MM.1S (cell line): ENCODE measurements at regions not wholly inside any gene's neighbourhood (a gene's known extent, or its start where the extent isn't known, plus 50 kb on each side); places are given as distances from the start of the nearest gene placed in this dataset.
A peak's percentile ranks its signal among the peaks of the same experiment; 100 is the strongest.

ENCODE experiments used
- DNase-seq: peaks from one replicate; pipeline ENCODE4 v3.0.0-alpha.2; 2015
- H2AFZ ChIP-seq: fragments of 300-600 bp; sonication (generic); 2 replicates; pipeline ENCODE4 v1.6.0; 2016; ENCODE audit warnings: antibody characterized with exemption, low read length
- H3F3A ChIP-seq: fragments of 300-600 bp; sonication (generic); 2 replicates; pipeline ENCODE4 v1.6.1; 2016; ENCODE audit warnings: mild to moderate bottlenecking, antibody characterized with exemption, low read length, moderate library complexity, mixed read lengths; ENCODE audit not compliant: insufficient read depth
- H3K27ac ChIP-seq: fragments of 300-600 bp; sonication (generic); 2 replicates; pipeline ENCODE4 v1.5.1; 2016; ENCODE audit warnings: mild to moderate bottlenecking, low read length
- H3K27me3 ChIP-seq: fragments of 300-600 bp; sonication (generic); replicated peaks from 2 replicates; pipeline ENCODE4 v1.6.0; 2016; ENCODE audit warnings: low read length; ENCODE audit not compliant: insufficient read depth
- H3K36me3 ChIP-seq: fragments of 300-600 bp; sonication (generic); replicated peaks from 2 replicates; pipeline ENCODE4 v1.6.1; 2016; ENCODE audit warnings: mild to moderate bottlenecking, low read length, mixed read lengths; ENCODE audit not compliant: insufficient read depth
- H3K4me1 ChIP-seq: fragments of 300-600 bp; sonication (generic); 2 replicates; pipeline ENCODE4 v1.6.1; 2016; ENCODE audit warnings: low read length, mixed read lengths
- H3K4me2 ChIP-seq: fragments of 300-600 bp; sonication (generic); 2 replicates; pipeline ENCODE4 v1.6.0; 2016; ENCODE audit warnings: low read depth, low read length
- H3K4me3 ChIP-seq: fragments of 300-600 bp; sonication (generic); 2 replicates; pipeline ENCODE4 v1.5.1; 2016; ENCODE audit warnings: low read length, mixed read lengths
- H3K79me2 ChIP-seq: fragments of 300-600 bp; sonication (generic); 2 replicates; pipeline ENCODE4 v1.6.1; 2016; ENCODE audit warnings: mixed run types, low read length, mixed read lengths
- H3K9ac ChIP-seq: fragments of 300-600 bp; sonication (generic); 2 replicates; pipeline ENCODE4 v1.6.1; 2016; ENCODE audit warnings: low read length, mixed read lengths
- H3K9me2 ChIP-seq: fragments of 300-600 bp; sonication (generic); replicated peaks from 2 replicates; pipeline ENCODE4 v1.6.1; 2016; ENCODE audit warnings: mild to moderate bottlenecking, low read length, mixed read lengths; ENCODE audit not compliant: insufficient read depth
- H3K9me3 ChIP-seq: fragments of 300-600 bp; sonication (generic); replicated peaks from 2 replicates; pipeline ENCODE4 v1.6.1; 2016; ENCODE audit warnings: mild to moderate bottlenecking, low read length, mixed read lengths; ENCODE audit not compliant: insufficient read depth
- H4K20me1 ChIP-seq: fragments of 300-600 bp; sonication (generic); 2 replicates; pipeline ENCODE4 v1.6.1; 2016; ENCODE audit warnings: mild to moderate bottlenecking, low read length, moderate library complexity, mixed read lengths; ENCODE audit not compliant: insufficient read depth
- CTCF ChIP-seq: fragments of 300-600 bp; sonication (generic); IDR thresholded peaks from 2 replicates; pipeline ENCODE4 v1.5.1; 2016; ENCODE audit warnings: antibody characterized with exemption, low read length, mixed read lengths
- EZH2 ChIP-seq: fragments of 300-600 bp; sonication (generic); optimal IDR thresholded peaks from 2 replicates; pipeline ENCODE3; 2017; ENCODE audit warnings: low read depth, mild to moderate bottlenecking, antibody characterized with exemption, low read length, mixed read lengths
- EZH2phosphoT487 ChIP-seq: fragments of 300-600 bp; sonication (generic); IDR thresholded peaks from 2 replicates; pipeline ENCODE4 v1.6.1; 2018; ENCODE audit warnings: antibody characterized with exemption, low read length

GRCh38 chr4:84224522-84224921 lies 274.6 kb downstream of the NKX6-1 start:
- Histone ChIP-seq H3F3A (no peaks in the 10 kb centered on the region), H3K4me1 (no peaks in the 10 kb centered on the region), H3K4me3 (no peak overlapping the region), H3K9me2 (no peaks in the 10 kb centered on the region), H3K9ac (no peak overlapping the region), H3K9me3 (no peaks in the 10 kb centered on the region), H3K79me2 (no peaks in the 10 kb centered on the region), H4K20me1 (no peaks in the 10 kb centered on the region), H3K4me2 (no peak overlapping the region), H3K27me3 (no peaks in the 10 kb centered on the region), H3K36me3 (no peaks in the 10 kb centered on the region), H2AFZ (no peak overlapping the region), H3K27ac (no peak overlapping the region)
- TF ChIP-seq EZH2 = no peak
- no peak for TF ChIP-seq CTCF
- TF ChIP-seq EZH2phosphoT487 = no peak
- no peak for DNase-seq

GRCh38 chr4:84221704-84222103 lies 277.4 kb downstream of the NKX6-1 start:
- no peaks in the 10 kb centered on the region for H3K9me3 ChIP-seq
- no peaks in the 10 kb centered on the region for H3K4me1 ChIP-seq
- H3K4me2 ChIP-seq = 0 out of 2 replicates have a peak overlapping the region, but pooled peaks have one; percentile 56
- H4K20me1 ChIP-seq = no peaks in the 10 kb centered on the region
- no peak overlapping the region for H2AFZ ChIP-seq
- no peak overlapping the region for H3K9ac ChIP-seq
- no peaks in the 10 kb centered on the region for H3K36me3 ChIP-seq
- H3K4me3 ChIP-seq = no peak overlapping the region
- H3K27ac ChIP-seq = peak overlapping the region; percentile 38; the same call in 1 of the 2 replicates
- H3K79me2 ChIP-seq = no peaks in the 10 kb centered on the region
- no peaks in the 10 kb centered on the region for H3F3A ChIP-seq
- TF ChIP-seq EZH2phosphoT487 (no peak), EZH2 (no peak), CTCF (no peak)
- no peaks in the 10 kb centered on the region for H3K9me2 ChIP-seq
- no peaks in the 10 kb centered on the region for H3K27me3 ChIP-seq
- no peak for DNase-seq

- Histone ChIP-seq H3K9ac (peak overlapping the region; percentile 2; the same call in 1 of the 2 replicates), H3K36me3 (no peaks in the 10 kb centered on the region), H3F3A (no peaks in the 10 kb centered on the region), H2AFZ (no peak overlapping the region), H3K9me2 (no peaks in the 10 kb centered on the region), H3K4me3 (no peak overlapping the region; the same call in 1 of the 2 replicates), H3K4me2 (peak overlapping the region; percentile 56), H3K79me2 (no peaks in the 10 kb centered on the region), H4K20me1 (no peaks in the 10 kb centered on the region), H3K27ac (peak overlapping the region; percentile 38; the same call in 1 of the 2 replicates), H3K27me3 (no peaks in the 10 kb centered on the region), H3K4me1 (no peaks in the 10 kb centered on the region), H3K9me3 (no peaks in the 10 kb centered on the region)
- TF ChIP-seq EZH2phosphoT487 = no peak
- TF ChIP-seq CTCF = no peak
- peak; percentile 11 for DNase-seq
Observed at GRCh38 chr4:84220990-84221389, 278.1 kb downstream of the NKX6-1 start.
